ENCODE measurements at regions not wholly inside any gene's neighbourhood (a gene's known extent, or its start where the extent isn't known, plus 50 kb on each side); places are given as distances from the start of the nearest gene placed in this dataset.
"Not testable (repeated sequence)": the region's sequence is repeated elsewhere in the genome, so short reads cannot be mapped to it uniquely, and the experiment has no call there.

DNA sequence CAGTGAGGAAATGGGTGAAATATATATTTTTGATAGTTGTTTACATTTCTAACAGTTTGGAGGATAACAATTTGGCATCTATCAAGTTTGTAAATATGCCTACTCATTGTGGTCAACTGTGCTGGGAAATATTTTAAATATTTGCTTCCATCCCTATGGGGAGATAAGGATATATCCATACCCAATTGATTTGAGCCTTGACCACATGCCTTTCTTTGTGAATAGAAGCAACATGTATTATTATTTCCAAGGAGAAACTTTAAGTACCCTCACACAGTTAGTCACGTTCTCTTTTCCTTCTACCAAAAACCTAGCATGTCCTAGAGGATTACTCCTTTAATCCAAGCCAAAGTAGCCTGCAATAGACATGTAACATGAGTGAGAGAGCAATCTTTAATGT lies 245.4 kb upstream of the CBLB start:
- DNase-seq (ENCODE audit: low read depth in 3 of 3, low spot score in 2 of 3): no peak

DNA sequence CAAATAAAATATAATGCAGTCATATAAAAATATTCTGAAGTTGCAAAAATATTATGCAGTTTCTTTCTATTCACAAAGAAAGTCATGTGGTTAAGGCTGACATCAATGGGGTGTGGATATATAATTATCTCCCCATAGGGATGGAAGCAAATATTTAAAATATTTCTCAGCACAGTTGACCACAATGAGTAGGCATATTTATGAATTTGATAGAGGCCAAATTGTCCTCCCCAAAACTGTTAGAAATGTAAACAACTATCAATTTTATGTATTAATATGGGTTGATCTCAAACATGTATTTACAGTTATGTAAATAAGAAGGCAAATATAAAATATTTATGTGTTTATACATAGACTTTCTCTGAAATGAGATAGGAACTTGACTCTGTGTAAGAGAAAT lies 246.0 kb upstream of the CBLB start:
- no peak for DNase-seq (ENCODE audit: low read depth in 3 of 3, low spot score in 2 of 3)

- no peak for DNase-seq (ENCODE audit: low read depth in 3 of 3, low spot score in 2 of 3)
These were observed 246.7 kb upstream of the CBLB start for GRCh38 chr3:106115557-106115956.

DNA sequence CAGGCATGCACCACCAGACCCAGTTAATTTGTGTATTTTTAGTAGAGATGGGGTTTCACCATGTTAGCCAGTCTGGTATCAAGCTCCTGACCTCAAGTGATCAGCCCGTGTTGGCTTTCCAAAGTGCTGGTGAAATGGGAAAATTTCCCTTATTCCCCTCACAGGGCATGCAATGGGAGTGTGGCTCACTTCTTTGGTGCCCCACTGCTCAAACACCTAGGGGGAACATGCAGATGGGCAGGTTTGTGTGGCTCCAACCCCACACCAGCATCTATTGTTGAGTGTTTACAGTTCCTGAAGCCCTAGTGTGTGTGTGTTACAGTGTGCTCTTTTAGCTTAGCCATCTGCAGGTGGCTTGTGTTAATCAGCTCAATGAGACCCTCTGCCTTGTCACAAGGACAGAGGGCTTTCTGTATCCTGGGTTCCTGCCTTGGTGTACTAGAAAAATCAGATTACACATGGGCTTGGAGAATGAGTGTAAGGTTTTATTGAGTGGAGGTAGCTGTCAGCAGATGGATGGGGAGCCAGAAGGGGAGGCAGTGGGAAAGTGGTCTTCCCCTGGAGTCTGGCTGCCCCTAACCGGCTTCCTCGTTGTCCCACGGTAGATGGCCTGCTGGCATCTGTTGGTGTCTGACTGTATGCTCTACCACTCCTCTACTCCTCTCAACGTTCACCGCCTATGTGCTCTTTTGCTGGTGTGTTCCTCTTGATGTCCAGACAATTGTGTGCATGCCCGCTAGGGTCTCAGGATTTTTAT lies 248.1 kb upstream of the CBLB start:
- no peak for DNase-seq (ENCODE audit: low read depth in 3 of 3, low spot score in 2 of 3)

- no peak for DNase-seq (ENCODE audit: low read depth in 3 of 3, low spot score in 2 of 3)
These were observed 248.7 kb upstream of the CBLB start for GRCh38 chr3:106117490-106117858.

- no peak for DNase-seq (ENCODE audit: low read depth in 3 of 3, low spot score in 2 of 3)
These were observed 250.8 kb upstream of the CBLB start for GRCh38 chr3:106119614-106120082.

GRCh38 chr3:106120356-106120755 lies 251.5 kb upstream of the CBLB start:
- no peak for DNase-seq (ENCODE audit: low read depth in 3 of 3, low spot score in 2 of 3)

DNA sequence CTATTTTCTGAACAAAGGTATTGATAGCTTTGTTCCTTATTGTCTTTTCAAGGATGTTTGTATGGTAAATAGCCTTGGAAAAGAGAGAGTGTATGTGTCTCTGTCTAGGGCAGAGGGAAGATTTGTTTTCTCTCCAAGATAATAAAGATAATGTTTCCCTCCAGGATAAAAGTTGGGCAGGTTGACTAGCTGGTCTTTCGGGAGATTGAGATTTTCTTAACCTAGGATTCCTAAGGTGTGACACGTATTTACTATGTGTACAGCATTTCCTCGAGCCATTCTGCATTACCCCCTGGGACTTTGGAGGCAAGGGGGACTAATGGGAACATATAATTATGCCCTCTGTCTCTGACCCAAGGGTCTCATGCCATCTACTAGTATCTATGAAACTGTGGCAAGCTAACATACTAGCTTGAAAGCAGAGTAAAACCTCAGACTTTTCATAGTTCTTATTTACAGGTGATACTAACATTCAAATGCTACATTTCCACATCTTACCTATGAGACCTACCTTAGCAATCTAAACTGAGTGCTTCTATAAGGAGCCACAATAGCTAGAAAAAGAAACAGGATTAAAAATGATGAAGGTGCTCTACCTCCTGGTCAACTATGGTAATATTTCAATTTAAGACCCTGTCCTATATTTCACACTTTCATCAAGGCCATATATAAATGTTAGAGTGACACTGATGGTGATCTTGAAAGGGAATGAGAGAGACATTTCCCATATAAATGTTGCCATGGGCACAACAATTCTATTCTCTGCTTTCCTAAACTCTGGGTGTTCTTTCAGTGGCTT lies 252.9 kb upstream of the CBLB start:
- no peak for DNase-seq (ENCODE audit: low read depth in 3 of 3, low spot score in 2 of 3)

DNA sequence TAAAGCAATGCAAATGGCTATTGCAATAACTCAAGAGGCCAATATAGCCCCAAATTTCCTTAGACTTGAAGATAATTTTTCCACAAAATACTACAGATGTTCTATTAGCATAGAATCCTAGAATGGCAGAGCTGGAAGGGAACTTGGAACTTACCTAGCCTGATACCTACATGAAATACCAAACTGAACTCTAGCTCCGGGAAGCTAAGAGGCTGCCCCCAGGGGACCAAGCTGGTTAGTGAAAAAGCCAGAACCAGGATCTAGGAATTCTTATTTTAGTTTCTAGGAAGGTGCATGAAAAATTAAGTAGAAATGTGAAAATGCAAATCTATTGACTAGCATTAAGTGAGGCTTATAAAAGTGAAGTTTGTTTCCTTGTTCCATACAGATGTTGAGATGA lies 256.0 kb upstream of the CBLB start:
- DNase-seq (ENCODE audit: low read depth in 3 of 3, low spot score in 2 of 3): no peak

- DNase-seq (ENCODE audit: low read depth in 3 of 3, low spot score in 2 of 3): no peak
These were observed 256.5 kb upstream of the CBLB start for GRCh38 chr3:106125321-106125720.

DNA sequence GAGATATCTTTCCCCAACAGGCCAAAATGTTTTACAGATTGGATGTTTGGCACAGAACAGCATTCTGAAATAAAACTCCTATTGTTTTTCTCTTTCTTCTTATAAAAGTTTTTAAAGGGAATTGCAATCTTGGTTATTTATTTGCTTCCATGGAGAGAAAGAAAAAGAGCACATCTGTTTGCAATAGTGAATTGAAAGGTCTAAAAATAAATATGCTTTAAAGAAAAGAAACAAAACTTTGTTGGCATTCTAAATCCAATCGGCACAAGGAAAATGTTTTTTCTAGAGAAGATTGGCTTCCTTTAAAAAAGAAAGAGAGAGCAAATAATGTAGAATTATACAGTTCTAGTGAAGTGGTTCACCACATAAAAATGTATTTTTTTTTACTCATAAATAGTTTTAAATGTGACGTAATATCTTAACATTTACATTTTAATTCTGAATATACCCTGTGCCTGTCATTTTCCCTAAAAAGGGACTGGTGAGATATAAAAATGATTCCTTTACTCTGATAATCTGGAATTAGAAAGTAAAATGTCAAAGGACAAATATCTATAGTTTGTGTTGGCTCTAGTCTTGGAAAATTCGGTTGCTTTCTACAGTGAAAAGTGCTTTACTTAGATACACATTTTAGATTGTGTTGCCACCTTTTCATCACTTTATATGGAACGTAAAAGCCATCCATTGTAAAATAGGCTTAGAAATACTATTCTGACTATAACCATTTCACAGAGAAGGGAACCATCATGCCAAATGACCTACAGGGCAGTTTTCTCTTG lies 257.4 kb upstream of the CBLB start:
- DNase-seq (ENCODE audit: low read depth in 3 of 3, low spot score in 2 of 3): no peak

GRCh38 chr3:106126846-106127235 lies 258.0 kb upstream of the CBLB start:
- no peak for DNase-seq (ENCODE audit: low read depth in 3 of 3, low spot score in 2 of 3)

GRCh38 chr3:106129939-106130338 lies 261.1 kb upstream of the CBLB start:
- no peak for DNase-seq (ENCODE audit: low read depth in 3 of 3, low spot score in 2 of 3)

DNA sequence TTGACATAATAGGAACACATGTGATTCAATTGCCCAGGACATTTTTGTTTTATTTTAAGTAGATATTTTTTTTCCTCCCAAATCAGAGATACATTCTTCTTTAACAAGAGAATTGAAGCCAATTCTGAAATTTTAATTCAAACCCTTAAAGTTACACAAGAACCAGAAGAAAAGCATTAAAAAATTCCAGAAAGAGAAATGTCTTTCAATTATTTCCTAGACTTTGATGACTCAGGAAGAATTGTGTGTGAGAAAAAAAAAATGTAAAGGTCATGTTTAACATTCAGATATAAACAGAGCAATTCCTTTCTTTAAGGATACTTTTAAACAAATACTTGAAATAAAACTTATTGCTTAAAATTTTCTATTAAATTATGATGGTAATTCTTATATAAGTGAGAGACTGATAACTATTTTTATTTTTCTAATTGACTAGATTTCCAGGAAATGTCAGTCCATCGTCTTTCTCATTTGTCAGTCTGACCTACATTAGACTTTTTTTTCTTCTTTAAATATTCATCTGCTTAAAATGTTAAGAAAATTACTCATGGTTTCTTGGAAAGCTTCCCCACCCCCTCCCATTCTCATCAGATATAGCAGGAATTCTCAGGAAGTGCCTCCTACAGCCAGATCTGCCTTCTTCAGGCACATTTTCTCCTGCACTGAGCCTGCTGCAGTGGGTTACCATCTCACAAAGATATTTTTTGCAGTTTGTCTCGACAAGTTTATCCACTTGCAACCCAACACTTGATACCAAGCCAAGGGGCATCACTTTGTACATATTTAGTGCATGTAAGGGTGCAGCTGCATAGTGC lies 261.8 kb upstream of the CBLB start:
- no peak for DNase-seq (ENCODE audit: low read depth in 3 of 3, low spot score in 2 of 3)

GRCh38 chr3:106135451-106136160 lies 266.8 kb upstream of the CBLB start:
- DNase-seq (ENCODE audit: low read depth in 3 of 3, low spot score in 2 of 3): no peak

- no peak for DNase-seq (ENCODE audit: low read depth in 3 of 3, low spot score in 2 of 3)
These were observed 271.0 kb upstream of the CBLB start for GRCh38 chr3:106139826-106140225.

DNA sequence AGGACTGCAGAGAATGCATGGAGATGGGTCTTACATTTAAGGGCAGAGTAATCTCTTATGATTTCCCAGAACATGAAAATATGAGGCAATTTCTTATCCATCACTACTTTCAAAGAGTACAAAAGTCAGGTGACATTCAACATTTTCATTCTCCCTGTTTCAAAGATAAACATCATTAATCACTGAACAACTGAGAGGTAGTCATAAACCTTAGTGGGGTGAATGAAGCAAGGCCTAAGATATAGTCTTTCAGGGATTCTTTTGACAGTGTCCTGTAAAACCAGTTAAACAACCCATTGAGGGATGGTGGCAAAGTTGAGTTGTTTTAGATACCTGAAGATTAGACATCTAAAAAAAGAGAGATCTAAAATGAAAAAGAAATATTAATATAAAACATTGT lies 271.6 kb upstream of the CBLB start:
- DNase-seq (ENCODE audit: low read depth in 3 of 3, low spot score in 2 of 3): no peak

DNA sequence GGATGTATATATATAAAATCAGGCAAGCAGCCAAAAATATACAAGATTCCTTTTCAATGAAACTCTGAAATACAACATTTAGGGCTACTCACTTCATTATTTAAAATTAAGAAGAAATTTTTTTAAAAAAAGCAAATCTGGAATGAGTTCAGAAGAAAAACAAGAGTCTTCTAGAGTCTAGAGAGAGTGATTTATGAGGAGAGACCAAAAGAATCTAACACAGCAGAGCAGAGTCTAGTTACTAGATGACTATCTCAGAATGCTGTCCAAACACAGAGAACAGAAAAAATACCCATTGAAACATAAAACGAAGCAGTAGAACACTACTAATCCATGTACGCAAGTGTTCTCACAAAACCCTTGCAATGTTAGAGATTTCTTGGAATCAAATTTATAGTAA lies 275.2 kb upstream of the CBLB start:
- DNase-seq (ENCODE audit: low read depth in 3 of 3, low spot score in 2 of 3): no peak

DNA sequence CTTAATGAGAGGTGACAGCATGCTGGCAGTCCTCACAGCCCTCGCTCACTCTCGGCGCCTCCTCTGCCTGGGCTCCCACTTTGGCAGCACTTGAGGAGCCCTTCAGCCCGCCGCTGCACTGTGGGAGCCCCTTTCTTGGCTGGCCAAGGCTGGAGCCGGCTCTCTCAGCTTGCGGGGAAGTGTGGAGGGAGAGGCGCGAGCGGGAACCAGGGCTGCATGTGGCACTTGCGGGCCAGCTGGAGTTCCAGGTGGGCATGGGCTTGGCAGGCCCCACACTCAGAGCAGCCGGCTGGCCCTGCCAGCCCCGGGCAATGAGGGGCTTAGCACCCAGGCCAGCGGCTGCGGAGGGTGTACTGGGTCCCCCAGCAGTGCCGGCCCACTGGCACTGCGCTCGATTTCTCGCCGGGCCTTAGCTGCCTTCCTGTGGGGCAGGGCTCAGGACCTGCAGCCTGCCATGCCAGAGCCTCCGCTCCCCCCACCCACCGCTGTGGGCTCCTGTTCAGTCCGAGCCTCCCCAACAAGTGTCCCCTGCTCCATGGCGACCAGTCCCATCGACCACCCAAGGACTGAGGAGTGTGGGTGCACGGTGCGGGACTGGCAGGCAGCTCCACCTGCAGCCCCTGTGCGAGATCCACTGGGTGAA lies 279.7 kb upstream of the CBLB start:
- DNase-seq (ENCODE audit: low read depth in 3 of 3, low spot score in 2 of 3): not testable (repeated sequence)
